ENCODE measurements at regions not wholly inside any gene's neighbourhood (a gene's known extent, or its start where the extent isn't known, plus 50 kb on each side); places are given as distances from the start of the nearest gene placed in this dataset.

- Histone ChIP-seq H3K9me3 (no peaks in the 10 kb centered on the region), H3K27me3 (no peaks in the 10 kb centered on the region), H3K36me3 (no peaks in the 10 kb centered on the region), H3K4me3 (no peak overlapping the region), H3K27ac (no peak overlapping the region), H3K4me1 (ENCODE audit: insufficient read depth) (no peaks in the 10 kb centered on the region)
- no peak for DNase-seq
- TF ChIP-seq CTCF (IDR thresholded peaks at IDR 0.05), result no peak
- no peak for TF ChIP-seq EP300 (IDR thresholded peaks at IDR 0.05)
- TF ChIP-seq POLR2A (IDR thresholded peaks at IDR 0.05), result no peak
- intact Hi-C loops (cut with DNase I), result no loop called here
Observed at GRCh38 chr7:16939161-16939560, 57.4 kb upstream of the AGR3 start.

GRCh38 chr7:16940776-16941175, 59.0 kb upstream of the AGR3 start:
- Histone ChIP-seq H3K4me3 (no peak overlapping the region), H3K27ac (no peak overlapping the region), H3K27me3 (no peaks in the 10 kb centered on the region), H3K4me1 (ENCODE audit: insufficient read depth) (no peaks in the 10 kb centered on the region), H3K9me3 (no peaks in the 10 kb centered on the region), H3K36me3 (no peaks in the 10 kb centered on the region)
- intact Hi-C loops (cut with DNase I), result no loop called here
- no peak for DNase-seq
- TF ChIP-seq POLR2A (IDR thresholded peaks at IDR 0.05), result no peak
- no peak for TF ChIP-seq EP300 (IDR thresholded peaks at IDR 0.05)
- no peak for TF ChIP-seq CTCF (IDR thresholded peaks at IDR 0.05)

- intact Hi-C loops (cut with DNase I), result no loop called here
Observed at GRCh38 chr7:16942929-16943509, 61.2 kb upstream of the AGR3 start.

GRCh38 chr7:16944936-16945335, 63.2 kb upstream of the AGR3 start:
- H3K4me1 ChIP-seq (ENCODE audit: insufficient read depth), result no peaks in the 10 kb centered on the region
- H3K9me3 ChIP-seq, result no peaks in the 10 kb centered on the region
- DNase-seq, result no peak
- intact Hi-C loops (cut with DNase I), result no loop called here
- no peaks in the 10 kb centered on the region for H3K27me3 ChIP-seq
- 78 to 86% (median 80%) methylated on average over 1 of the region's 1 CpG for WGBS, 3 donors
- no peaks in the 10 kb centered on the region for H3K36me3 ChIP-seq
- H3K27ac ChIP-seq, result no peak overlapping the region
- H3K4me3 ChIP-seq, result no peak overlapping the region
- no peak for TF ChIP-seq CTCF (IDR thresholded peaks at IDR 0.05)
- TF ChIP-seq POLR2A (IDR thresholded peaks at IDR 0.05), result no peak
- TF ChIP-seq EP300 (IDR thresholded peaks at IDR 0.05), result no peak

More at GRCh38 chr7:16942929-16943509, 61.2 kb upstream of the AGR3 start:
- Histone ChIP-seq H3K36me3 (no peaks in the 10 kb centered on the region), H3K27ac (no peak overlapping the region), H3K9me3 (no peaks in the 10 kb centered on the region), H3K4me3 (no peak overlapping the region), H3K27me3 (no peaks in the 10 kb centered on the region), H3K4me1 (ENCODE audit: insufficient read depth) (no peaks in the 10 kb centered on the region)
- TF ChIP-seq CTCF (IDR thresholded peaks at IDR 0.05), result no peak
- no peak for TF ChIP-seq EP300 (IDR thresholded peaks at IDR 0.05)
- TF ChIP-seq POLR2A (IDR thresholded peaks at IDR 0.05), result no peak
- 88 to 97% (median 88%) methylated on average over 18 to 21 of the region's 21 CpGs for WGBS, 3 donors
- no peak for DNase-seq
